Activated T-helper 9 cell treated with anti-CD3 and anti-CD28 coated beads, Interleukin-2, amount 50 U/mL, for 16 hours (primary cell): ENCODE measurements at regions not wholly inside any gene's neighbourhood (a gene's known extent, or its start where the extent isn't known, plus 50 kb on each side); places are given as distances from the start of the nearest gene placed in this dataset.

Experiments used
- DNase-seq: peaks from one replicate; pipeline ENCODE4 v3.0.0-alpha.2; 2020; ENCODE audit warnings: low read depth

GRCh38 chr9:89768650-89769071 is 163.8 kb downstream of the GADD45G start:
- no peak for DNase-seq

GRCh38 chr9:89770531-89771174 is 165.8 kb downstream of the GADD45G start:
- no peak for DNase-seq

GRCh38 chr9:89771205-89771604 is 166.4 kb downstream of the GADD45G start:
- DNase-seq: no peak

GRCh38 chr9:89773170-89773569 is 168.4 kb downstream of the GADD45G start:
- no peak for DNase-seq

GRCh38 chr9:89774858-89775370 is 170.1 kb downstream of the GADD45G start:
- DNase-seq: no peak

GRCh38 chr9:89775641-89776040 is 170.8 kb downstream of the GADD45G start:
- DNase-seq: no peak

- no peak for DNase-seq
Measured at GRCh38 chr9:89776795-89777525, 172.1 kb downstream of the GADD45G start.

- DNase-seq: no peak
Measured at GRCh38 chr9:89777544-89777943, 172.7 kb downstream of the GADD45G start.

- no peak for DNase-seq
Measured at GRCh38 chr9:89778100-89779090, 173.6 kb downstream of the GADD45G start.

GRCh38 chr9:89779405-89780203 is 174.8 kb downstream of the GADD45G start:
- DNase-seq: no peak

GRCh38 chr9:89780959-89781358 is 176.1 kb downstream of the GADD45G start:
- DNase-seq: no peak

GRCh38 chr9:89781838-89782540 is 177.2 kb downstream of the GADD45G start:
- no peak for DNase-seq

- DNase-seq: no peak
Measured at GRCh38 chr9:89786655-89787054, 181.8 kb downstream of the GADD45G start.

GRCh38 chr9:89787595-89787994 is 182.8 kb downstream of the GADD45G start:
- no peak for DNase-seq

- DNase-seq: no peak
Measured at GRCh38 chr9:89788434-89788833, 183.6 kb downstream of the GADD45G start.

- no peak for DNase-seq
Measured at GRCh38 chr9:89789922-89790510, 185.2 kb downstream of the GADD45G start.

- no peak for DNase-seq
Measured at GRCh38 chr9:89790542-89791109, 185.8 kb downstream of the GADD45G start.

GRCh38 chr9:89791754-89792153 is 186.9 kb downstream of the GADD45G start:
- DNase-seq: no peak

GRCh38 chr9:89792189-89793123 is 187.6 kb downstream of the GADD45G start:
- no peak for DNase-seq
